A673 (cell line): ENCODE measurements at regions not wholly inside any gene's neighbourhood (a gene's known extent, or its start where the extent isn't known, plus 50 kb on each side); places are given as distances from the start of the nearest gene placed in this dataset.

Experiments
- BruUV-seq: library from RNA; stranded (reverse); fragments of 400-500 nt; replicated peaks from 2 replicates; lab custom pipeline; 2021; lab: Mats Ljungman, UMichigan
- CTCF ChIA-PET: fragments of 300-600 bp; sonication (Branson Sonifier 250); formaldehyde crosslinking; loops from one replicate; lab custom pipeline; 2022; ENCODE audit warnings: antibody characterized with exemption; lab: Charles Lee
- POLR2A ChIA-PET: fragments of 300-600 bp; sonication (Branson Sonifier 250); formaldehyde crosslinking; loops from one replicate; lab custom pipeline; 2022; ENCODE audit warnings: antibody characterized with exemption; ENCODE audit not compliant: low non-redundant PET; lab: Charles Lee
- DNase-seq: peaks from one replicate; pipeline ENCODE4 v3.0.0-alpha.2; 2015; ENCODE audit warnings: low spot score
- H3K27ac ChIP-seq: fragments of 200-600 bp; sonication (generic); 2 replicates; pipeline ENCODE4 v1.5.1; 2016; ENCODE audit warnings: mixed run types, low read depth, mild to moderate bottlenecking, mixed read lengths, antibody characterized with exemption, low read length; ENCODE audit not compliant: poor library complexity, severe bottlenecking
- H3K27me3 ChIP-seq: fragments of 200-600 bp; sonication (generic); replicated peaks from 2 replicates; pipeline ENCODE4 v1.6.1; 2017; ENCODE audit warnings: mixed run types, low read depth, mild to moderate bottlenecking, mixed read lengths, antibody characterized with exemption, low read length; ENCODE audit not compliant: insufficient read depth, poor library complexity
- H3K36me3 ChIP-seq: fragments of 200-600 bp; sonication (generic); 2 replicates; pipeline ENCODE4 v1.6.1; 2016; ENCODE audit warnings: mixed run types, mild to moderate bottlenecking, mixed read lengths, antibody characterized with exemption, low read length; ENCODE audit not compliant: insufficient read depth, poor library complexity, severe bottlenecking
- H3K4me1 ChIP-seq: fragments of 200-600 bp; sonication (generic); 2 replicates; pipeline ENCODE4 v1.6.1; 2017; ENCODE audit warnings: mixed run types, mild to moderate bottlenecking, mixed read lengths, antibody characterized with exemption, low read length; ENCODE audit not compliant: insufficient read depth, poor library complexity, severe bottlenecking
- H3K4me3 ChIP-seq: fragments of 200-600 bp; sonication (generic); 2 replicates; pipeline ENCODE4 v1.5.1; 2016; ENCODE audit warnings: low read depth, mixed run types, mild to moderate bottlenecking, mixed read lengths, low read length; ENCODE audit not compliant: poor library complexity, severe bottlenecking
- H3K9me3 ChIP-seq: fragments of 200-600 bp; sonication (generic); 2 replicates; pipeline ENCODE4 v1.6.1; 2016; ENCODE audit warnings: mixed run types, low read depth, mild to moderate bottlenecking, mixed read lengths, antibody characterized with exemption, low read length; ENCODE audit not compliant: poor library complexity, severe bottlenecking
- CTCF ChIP-seq: fragments of 300-800, 200-600 bp; sonication (generic); conservative IDR thresholded peaks from 2 replicates; pipeline ENCODE4 v1.5.1; 2017; ENCODE audit warnings: low read depth, mild to moderate bottlenecking, antibody characterized with exemption, low read length, moderate library complexity, mixed read lengths
- EZH2 ChIP-seq: fragments of 200-600 bp; sonication (generic); IDR thresholded peaks from 2 replicates; pipeline ENCODE4 v1.6.1; 2017; ENCODE audit warnings: borderline replicate concordance, low read depth, mild to moderate bottlenecking, mixed read lengths, antibody characterized with exemption, low read length; ENCODE audit not compliant: poor library complexity, severe bottlenecking
- intact Hi-C: fragments of 100-400 bp; cut with micrococcal nuclease; formaldehyde crosslinking; loops from one replicate; pipeline ENCODE4 v1.10.0; 2022; ENCODE audit not compliant: unreplicated experiment

- Histone ChIP-seq H3K36me3 (no peaks in the 10 kb centered on the region), H3K27ac (no peak overlapping the region), H3K27me3 (no peaks in the 10 kb centered on the region), H3K4me1 (no peaks in the 10 kb centered on the region), H3K9me3 (no peaks in the 10 kb centered on the region), H3K4me3 (no peak overlapping the region)
- intact Hi-C loops = loop anchor here (5.0 to 10.0 kb wide), 3 partner anchors 374 to 1504 kb away; no protein-coding TSS in a partner anchor
- ChIA-PET POLR2A (no interaction called here), CTCF (no interaction called here)
- TF ChIP-seq CTCF (no peak), EZH2 (no peak)
- DNase-seq = no peak
- BruUV-seq = no TSS peak
These were observed 92.8 kb downstream of the NXPE2 start for GRCh38 chr11:114771172-114771571.

- H3K4me1 ChIP-seq = no peaks in the 10 kb centered on the region
- no TSS peak for BruUV-seq
- intact Hi-C loops = loop anchor here (5.0 to 10.0 kb wide), 3 partner anchors 371 to 1501 kb away; no protein-coding TSS in a partner anchor
- POLR2A ChIA-PET = no interaction called here
- TF ChIP-seq CTCF (no peak), EZH2 (no peak)
- CTCF ChIA-PET = interaction anchor here (0.5 to 1.3 kb wide), 3 partner anchors 183 to 438 kb away, joined by 3 to 5 read pairs (median 4); no protein-coding TSS in a partner anchor
- DNase-seq = no peak
- no peaks in the 10 kb centered on the region for H3K36me3 ChIP-seq
- no peak overlapping the region for H3K4me3 ChIP-seq
- no peaks in the 10 kb centered on the region for H3K9me3 ChIP-seq
- no peaks in the 10 kb centered on the region for H3K27me3 ChIP-seq
- no peak overlapping the region for H3K27ac ChIP-seq
These were observed 95.4 kb downstream of the NXPE2 start for GRCh38 chr11:114773541-114774338.

GRCh38 chr11:114774599-114775361 is 96.5 kb downstream of the NXPE2 start:
- Histone ChIP-seq H3K4me3 (no peak overlapping the region), H3K27me3 (no peaks in the 10 kb centered on the region), H3K36me3 (no peaks in the 10 kb centered on the region), H3K4me1 (no peaks in the 10 kb centered on the region), H3K27ac (no peak overlapping the region), H3K9me3 (no peaks in the 10 kb centered on the region)
- intact Hi-C loops = loop anchor here (5.0 to 10.0 kb wide), 3 partner anchors 370 to 1500 kb away; no protein-coding TSS in a partner anchor
- ChIA-PET CTCF (interaction anchor here (0.5 to 1.3 kb wide), 3 partner anchors 182 to 437 kb away, joined by 3 to 5 read pairs (median 4); no protein-coding TSS in a partner anchor), POLR2A (no interaction called here)
- no TSS peak for BruUV-seq
- no peak for TF ChIP-seq EZH2
- TF ChIP-seq CTCF = peak; percentile 95
- DNase-seq = peak; percentile 69
